ENCODE measurements at regions not wholly inside any gene's neighbourhood (a gene's known extent, or its start where the extent isn't known, plus 50 kb on each side); places are given as distances from the start of the nearest gene placed in this dataset.

- TF ChIP-seq PRDM1 (tag by site-specific recombination; IDR thresholded peaks at IDR 0.05) (no peak), REST (tag by site-specific recombination; IDR thresholded peaks at IDR 0.05) (no peak), CTCF (tag by site-specific recombination; IDR thresholded peaks at IDR 0.05) (no peak), YY1 (tag by site-specific recombination; IDR thresholded peaks at IDR 0.05) (no peak), ZNF707 (tag by site-specific recombination; IDR thresholded peaks at IDR 0.05) (no peak), PBX3 (CRISPR knock-in tag; IDR thresholded peaks at IDR 0.05) (no peak), KLF16 (tag by site-specific recombination; IDR thresholded peaks at IDR 0.05) (no peak)
Measured at GRCh38 chr5:124467745-124468144, 278.7 kb downstream of the ZNF608 start.

Data from HEK293 (cell line).